Bronchial epithelial cell (primary cell): ENCODE measurements at regions not wholly inside any gene's neighbourhood (a gene's known extent, or its start where the extent isn't known, plus 50 kb on each side); places are given as distances from the start of the nearest gene placed in this dataset.
"Not testable (repeated sequence)": the region's sequence is repeated elsewhere in the genome, so short reads cannot be mapped to it uniquely, and the experiment has no call there.

Experiments used
- DNase-seq: peaks from one replicate; pipeline ENCODE4 v3.0.0-alpha.2; 2010; ENCODE audit warnings: low read depth
- FAIRE-seq: peaks from 2 replicates; lab custom pipeline; 2011; peaks lifted over from hg19 to GRCh38; lab: Jason Lieb, UNC
- H3K27me3 ChIP-seq: 2 replicates; pipeline ENCODE4 v1.5.1; 2011; ENCODE audit warnings: low read length; ENCODE audit not compliant: control insufficient read depth, insufficient read depth
- H3K36me3 ChIP-seq: 2 replicates; pipeline ENCODE4 v1.5.1; 2011; ENCODE audit warnings: low read length; ENCODE audit not compliant: control insufficient read depth, insufficient read depth
- H3K4me3 ChIP-seq: 2 replicates; pipeline ENCODE4 v1.5.1; 2011; ENCODE audit warnings: mild to moderate bottlenecking, low read depth, low read length, control low read depth
- CTCF ChIP-seq: IDR thresholded peaks from 2 replicates; pipeline ENCODE4 v1.5.1; 2011; ENCODE audit warnings: mild to moderate bottlenecking, moderate library complexity, low read length, control low read depth, inconsistent platforms; ENCODE audit not compliant: insufficient read depth, severe bottlenecking

- H3K4me3 ChIP-seq, DNase-seq, FAIRE-seq, H3K27me3 ChIP-seq, H3K36me3 ChIP-seq: not testable (repeated sequence)
Observed at GRCh38 chr10:78096486-78096885, 62.8 kb downstream of the RPS24 start.

- H3K4me3 ChIP-seq, FAIRE-seq, DNase-seq, H3K27me3 ChIP-seq, H3K36me3 ChIP-seq: not testable (repeated sequence)
Observed at GRCh38 chr10:78102593-78102992, 68.9 kb downstream of the RPS24 start.

GRCh38 chr10:78109210-78109609, 75.5 kb downstream of the RPS24 start:
- TF ChIP-seq CTCF = no peak
- Histone ChIP-seq H3K4me3 (no peak overlapping the region), H3K27me3 (peaks cover 4% of the 10 kb centered on the region), H3K36me3 (no peaks in the 10 kb centered on the region)
- FAIRE-seq = no peak
- no peak for DNase-seq

GRCh38 chr10:78115135-78115853, 81.6 kb downstream of the RPS24 start:
- H3K36me3 ChIP-seq = no peaks in the 10 kb centered on the region
- FAIRE-seq = no peak
- H3K4me3 ChIP-seq = no peak overlapping the region
- peaks cover 8% of the 10 kb centered on the region for H3K27me3 ChIP-seq
- TF ChIP-seq CTCF = no peak
- DNase-seq = no peak

GRCh38 chr10:78116361-78116760, 82.7 kb downstream of the RPS24 start:
- Histone ChIP-seq H3K4me3 (no peak overlapping the region), H3K36me3 (no peaks in the 10 kb centered on the region), H3K27me3 (peaks cover 8% of the 10 kb centered on the region)
- TF ChIP-seq CTCF = no peak
- FAIRE-seq (no peak), DNase-seq (no peak)

- H3K4me3 ChIP-seq = no peak overlapping the region
- DNase-seq (no peak), FAIRE-seq (no peak)
- H3K36me3 ChIP-seq = no peaks in the 10 kb centered on the region
- no peak for TF ChIP-seq CTCF
- H3K27me3 ChIP-seq = peaks cover 4% of the 10 kb centered on the region
Observed at GRCh38 chr10:78118591-78118990, 84.9 kb downstream of the RPS24 start.

GRCh38 chr10:78121801-78122200, 88.1 kb downstream of the RPS24 start:
- Histone ChIP-seq H3K36me3 (no peaks in the 10 kb centered on the region), H3K27me3 (peaks cover under 1% of the 10 kb centered on the region), H3K4me3 (no peak overlapping the region)
- no peak for TF ChIP-seq CTCF
- DNase-seq (no peak), FAIRE-seq (no peak)
